Mesodermal cell (in vitro differentiated cells): ENCODE measurements at regions not wholly inside any gene's neighbourhood (a gene's known extent, or its start where the extent isn't known, plus 50 kb on each side); places are given as distances from the start of the nearest gene placed in this dataset.
"Not testable (repeated sequence)": the region's sequence is repeated elsewhere in the genome, so short reads cannot be mapped to it uniquely, and the experiment has no call there.

Experiments used
- H3K27ac ChIP-seq: 2 replicates; pipeline ENCODE4 v1.7.0; 2013; ENCODE audit warnings: mild to moderate bottlenecking, low read depth, low read length, moderate library complexity; ENCODE audit not compliant: severe bottlenecking
- H3K36me3 ChIP-seq: 2 replicates; pipeline ENCODE4 v1.7.1; 2013; ENCODE audit warnings: mild to moderate bottlenecking, low read length, moderate library complexity; ENCODE audit not compliant: control insufficient read depth, insufficient read depth
- H3K4me1 ChIP-seq: one replicate; pipeline ENCODE4 v1.7.1; 2013; ENCODE audit warnings: mild to moderate bottlenecking, low read length; ENCODE audit not compliant: insufficient read depth, control insufficient read depth, poor library complexity, severe bottlenecking
- H3K4me3 ChIP-seq: 2 replicates; pipeline ENCODE4 v1.7.0; 2013; ENCODE audit warnings: low read length, control low read depth, mild to moderate bottlenecking; ENCODE audit not compliant: insufficient read depth, poor library complexity, severe bottlenecking; ENCODE audit errors: extremely low read depth
- H3K9me3 ChIP-seq: 2 replicates; pipeline ENCODE4 v1.7.1; 2013; ENCODE audit warnings: mild to moderate bottlenecking, low read length, moderate library complexity; ENCODE audit not compliant: control insufficient read depth
- WGBS, 2 experiments: methylation state at CpG; one replicate each; pipeline ENCODE4 v1.1.5; 2013; ENCODE audit warnings: missing lambda C conversion rate in 2 of 2; ENCODE audit not compliant: insufficient coverage in 2 of 2; 5-methylcytosine and 5-hydroxymethylcytosine counted together

DNA sequence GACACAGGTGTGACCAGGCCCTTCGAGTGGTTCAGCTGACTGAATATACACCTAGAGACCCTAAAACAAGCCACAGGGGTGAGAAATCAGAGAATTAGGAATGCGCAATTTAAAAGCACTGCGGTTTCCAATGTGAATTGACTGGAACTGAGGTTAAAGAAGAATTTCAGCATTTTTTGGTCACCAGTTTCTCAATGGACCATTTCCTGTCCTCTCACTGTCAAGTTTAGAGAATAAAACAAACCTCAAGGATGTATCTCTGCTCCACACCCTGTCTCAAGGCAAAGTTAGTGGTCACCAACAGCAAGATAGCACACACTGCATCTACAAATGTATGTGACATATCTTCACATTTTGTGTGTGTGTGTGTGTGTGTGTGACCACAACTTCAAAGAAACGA is 143.8 kb upstream of the MAP3K1 start:
- no peak overlapping the region for H3K4me3 ChIP-seq
- WGBS, 2 experiments: 40 to 51% methylated on average over 1 to 3 of the region's 4 CpGs
- H3K4me1 ChIP-seq: peaks cover 13% of the 10 kb centered on the region
- H3K9me3 ChIP-seq: no peaks in the 10 kb centered on the region
- no peak overlapping the region for H3K27ac ChIP-seq
- H3K36me3 ChIP-seq: no peaks in the 10 kb centered on the region

DNA sequence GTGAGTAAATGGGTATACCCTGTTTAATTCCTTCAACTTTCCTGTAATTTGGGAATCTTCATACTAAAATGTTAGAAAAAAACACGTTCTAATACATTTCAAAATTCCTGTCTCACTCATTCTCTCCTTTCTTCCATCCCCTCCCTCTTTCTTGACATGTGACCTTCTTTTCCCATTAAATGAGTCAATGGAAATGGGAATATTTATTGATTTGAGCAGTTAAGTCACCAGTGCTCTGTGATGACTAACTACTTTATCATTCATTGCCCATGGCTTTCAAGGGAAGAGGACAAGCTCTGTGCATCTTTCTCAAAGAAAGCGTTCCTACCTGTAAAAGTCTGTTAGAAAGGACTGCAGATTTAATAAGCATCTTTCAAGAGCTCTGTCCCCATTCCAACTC is 144.4 kb upstream of the MAP3K1 start:
- H3K4me3 ChIP-seq: no peak overlapping the region
- H3K4me1 ChIP-seq: peaks cover 10% of the 10 kb centered on the region
- no peaks in the 10 kb centered on the region for H3K36me3 ChIP-seq
- H3K27ac ChIP-seq: no peak overlapping the region
- no CpG with 5 or more reads among the region's 2 CpGs for WGBS, 2 experiments
- no peaks in the 10 kb centered on the region for H3K9me3 ChIP-seq

DNA sequence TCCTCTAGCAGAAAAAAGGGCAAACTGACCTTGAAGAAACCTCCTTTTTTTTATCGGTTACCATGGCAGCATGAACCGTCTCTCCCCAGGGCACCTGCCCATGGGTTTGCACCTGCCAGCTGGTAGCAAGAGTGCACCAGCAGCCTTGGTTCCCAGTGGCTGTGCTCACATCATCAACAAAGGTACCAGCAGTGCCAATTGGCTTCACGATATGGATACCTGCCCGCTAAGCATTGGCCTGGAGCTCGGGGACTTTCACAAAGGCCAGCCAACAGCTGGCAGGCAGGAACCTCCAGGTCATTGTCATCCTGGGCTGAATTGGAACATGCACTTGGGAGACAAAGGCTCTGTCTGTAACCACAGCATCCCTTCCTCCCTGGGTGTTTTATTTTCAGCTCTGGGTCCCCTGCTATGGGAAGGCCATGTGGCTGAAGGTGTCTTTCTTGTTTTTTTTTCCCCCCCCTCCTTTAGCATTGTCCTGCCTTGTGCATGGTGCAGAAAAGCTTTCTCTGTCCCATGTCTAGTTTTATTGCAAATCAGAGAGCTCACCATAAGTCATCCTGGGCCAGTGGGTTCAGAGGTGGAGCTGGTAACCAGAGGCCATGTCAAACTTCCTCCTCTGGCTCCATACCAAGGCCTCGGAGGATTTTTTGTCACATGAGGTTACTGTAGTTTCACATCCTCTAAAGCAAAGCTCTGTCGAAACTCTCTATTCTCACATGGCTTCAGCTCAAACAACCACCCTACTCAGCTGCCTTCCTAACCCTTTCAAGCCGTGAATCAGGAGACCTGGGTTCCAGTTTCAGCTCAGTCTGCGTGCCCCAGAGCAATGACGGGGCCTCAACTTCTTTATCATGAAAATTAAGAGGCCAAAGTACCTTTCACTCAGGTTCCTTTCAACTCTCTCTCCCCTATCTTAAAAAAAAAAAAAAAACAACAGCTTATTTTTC is 145.5 kb upstream of the MAP3K1 start:
- no peak overlapping the region for H3K4me3 ChIP-seq
- no peaks in the 10 kb centered on the region for H3K36me3 ChIP-seq
- H3K9me3 ChIP-seq: no peaks in the 10 kb centered on the region
- H3K4me1 ChIP-seq: peaks cover 8% of the 10 kb centered on the region
- WGBS, 2 experiments: 63 to 72% methylated on average over 9 to 10 of the region's 10 CpGs
- H3K27ac ChIP-seq: no peak overlapping the region

DNA sequence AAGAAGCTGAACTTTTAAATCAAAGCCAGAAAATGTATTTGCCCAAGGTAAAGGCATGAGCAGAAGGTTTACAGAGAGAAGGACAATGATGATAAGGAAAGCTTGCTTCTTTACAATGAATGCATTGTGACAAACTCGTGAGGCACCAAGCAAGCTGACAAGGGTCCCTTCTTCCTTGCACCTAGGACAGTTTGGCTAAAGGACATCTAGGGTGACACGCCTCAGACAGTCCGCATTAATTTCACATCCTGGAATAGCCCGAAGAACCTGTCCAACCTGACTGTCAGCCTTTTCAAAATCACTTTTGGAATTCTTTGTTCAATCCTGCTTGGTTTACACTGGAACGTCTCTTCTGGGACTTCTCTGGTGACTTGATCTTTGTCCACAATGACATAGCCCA is 146.4 kb upstream of the MAP3K1 start:
- H3K4me1 ChIP-seq: peaks cover 8% of the 10 kb centered on the region
- no peak overlapping the region for H3K27ac ChIP-seq
- WGBS, 2 experiments: 88 to 92% methylated on average over 5 of the region's 5 CpGs
- H3K9me3 ChIP-seq: no peaks in the 10 kb centered on the region
- H3K4me3 ChIP-seq: no peak overlapping the region
- no peaks in the 10 kb centered on the region for H3K36me3 ChIP-seq

DNA sequence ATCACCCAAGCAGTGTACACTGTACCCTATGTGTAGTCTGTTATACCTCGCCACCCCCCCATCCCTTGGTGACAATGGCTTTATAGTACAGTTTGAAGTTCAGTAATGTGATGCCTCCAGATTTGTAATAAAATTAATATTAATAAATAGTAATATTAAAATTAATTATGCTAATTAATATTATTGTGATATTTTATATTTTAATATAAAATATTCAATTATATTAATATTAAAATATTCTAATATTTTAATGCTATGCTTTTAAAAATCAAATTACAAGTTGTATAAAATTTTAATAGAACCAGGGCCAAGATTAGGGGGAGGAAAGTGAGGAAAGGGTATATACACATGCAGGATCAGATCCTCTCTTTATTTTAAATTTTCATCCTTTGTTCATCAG is 147.7 kb upstream of the MAP3K1 start:
- H3K4me3 ChIP-seq: no peak overlapping the region
- no peaks in the 10 kb centered on the region for H3K36me3 ChIP-seq
- no peaks in the 10 kb centered on the region for H3K9me3 ChIP-seq
- peaks cover 10% of the 10 kb centered on the region for H3K4me1 ChIP-seq
- no peak overlapping the region for H3K27ac ChIP-seq
- WGBS, 2 experiments: no CpG with 5 or more reads among the region's 1 CpG

DNA sequence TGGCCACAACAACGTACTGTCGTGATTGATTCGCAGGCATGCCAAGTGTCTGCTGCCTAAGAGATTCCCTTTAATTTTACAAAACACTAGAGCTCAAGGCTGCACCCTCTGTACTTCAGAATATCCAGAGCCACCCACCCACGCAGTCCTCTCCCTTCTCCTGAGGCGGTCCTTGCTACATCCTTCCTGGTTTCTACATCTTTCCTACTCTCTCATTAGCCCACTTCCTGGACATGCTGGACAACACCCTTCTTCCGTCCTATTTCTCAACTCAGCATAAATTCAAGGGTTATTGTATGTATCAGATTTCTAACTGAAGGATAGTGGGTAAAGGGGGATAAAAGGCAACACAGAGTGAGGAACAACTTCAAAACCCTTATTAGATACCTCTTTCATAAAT is 148.4 kb upstream of the MAP3K1 start:
- 94 to 97% methylated on average over 3 to 5 of the region's 6 CpGs for WGBS, 2 experiments
- no peak overlapping the region for H3K4me3 ChIP-seq
- no peaks in the 10 kb centered on the region for H3K9me3 ChIP-seq
- peaks cover 10% of the 10 kb centered on the region for H3K4me1 ChIP-seq
- H3K27ac ChIP-seq: no peak overlapping the region
- H3K36me3 ChIP-seq: no peaks in the 10 kb centered on the region

DNA sequence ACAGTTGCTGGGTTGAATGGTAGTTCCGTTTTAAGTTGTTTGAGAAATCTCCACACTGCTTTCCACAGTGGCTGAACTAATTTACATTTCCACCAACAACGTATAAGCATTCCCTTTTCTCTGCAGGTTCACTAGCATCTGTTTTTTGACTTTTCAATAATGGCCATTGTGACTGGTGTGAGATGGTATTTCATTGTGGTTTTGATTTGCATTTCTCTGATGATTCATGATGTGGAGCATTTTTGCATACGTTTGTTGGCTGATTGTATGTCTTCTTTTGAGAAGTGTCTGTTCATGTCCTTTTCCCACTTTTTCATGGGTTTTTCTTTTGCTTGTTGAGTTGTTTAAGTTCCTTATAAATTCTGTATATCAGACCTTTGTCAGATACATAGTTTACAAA is 150.2 kb upstream of the MAP3K1 start:
- not testable (repeated sequence) for H3K9me3 ChIP-seq, H3K4me3 ChIP-seq, H3K27ac ChIP-seq, H3K36me3 ChIP-seq, H3K4me1 ChIP-seq
- 92% methylated on average over 2 of the region's 3 CpGs; no CpG with 5 or more reads in 1 of the 2 experiments for WGBS, 2 experiments

DNA sequence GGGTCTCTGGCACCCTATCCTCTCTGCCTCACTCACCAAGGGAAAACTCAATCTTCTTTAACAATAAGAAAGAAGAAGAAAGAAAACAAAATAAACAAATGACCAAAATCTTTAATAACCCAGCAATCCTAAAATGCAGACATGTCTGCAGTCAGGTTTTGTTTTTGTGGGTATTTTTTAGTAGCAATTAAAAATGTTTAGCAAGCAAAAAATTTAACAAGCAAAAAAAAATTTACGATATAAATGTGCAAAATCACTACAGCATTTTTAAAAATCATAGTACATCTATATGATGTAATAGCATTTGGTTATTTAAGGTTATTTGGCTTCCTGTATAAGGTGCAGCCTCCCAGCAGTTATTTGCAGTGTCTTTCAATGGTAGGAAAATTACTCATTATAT is 151.3 kb upstream of the MAP3K1 start:
- Histone ChIP-seq H3K9me3 (no peaks in the 10 kb centered on the region), H3K4me1 (peaks cover 2% of the 10 kb centered on the region), H3K27ac (no peak overlapping the region), H3K4me3 (no peak overlapping the region), H3K36me3 (no peaks in the 10 kb centered on the region)
- no CpG with 5 or more reads among the region's 1 CpG for WGBS, 2 experiments

DNA sequence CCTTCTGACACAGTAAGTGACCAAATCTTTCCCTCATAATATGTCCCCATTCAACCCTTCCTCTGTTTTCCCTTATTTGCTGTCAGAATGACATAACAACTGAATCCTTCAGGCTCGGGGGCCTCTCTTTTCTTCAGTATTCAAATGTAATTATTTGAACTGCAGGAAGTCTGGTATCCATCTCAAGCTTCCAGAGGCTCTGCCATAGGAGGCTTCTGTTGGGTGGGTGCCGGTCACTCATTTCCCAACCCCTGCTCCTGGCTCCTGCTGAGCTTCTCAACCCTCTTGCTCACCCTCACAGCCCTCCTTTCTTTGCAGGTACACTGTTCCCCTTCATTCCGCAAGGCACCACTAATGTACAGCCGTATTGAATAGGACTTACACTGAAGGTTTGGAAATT is 151.8 kb upstream of the MAP3K1 start:
- H3K4me3 ChIP-seq: no peak overlapping the region

DNA sequence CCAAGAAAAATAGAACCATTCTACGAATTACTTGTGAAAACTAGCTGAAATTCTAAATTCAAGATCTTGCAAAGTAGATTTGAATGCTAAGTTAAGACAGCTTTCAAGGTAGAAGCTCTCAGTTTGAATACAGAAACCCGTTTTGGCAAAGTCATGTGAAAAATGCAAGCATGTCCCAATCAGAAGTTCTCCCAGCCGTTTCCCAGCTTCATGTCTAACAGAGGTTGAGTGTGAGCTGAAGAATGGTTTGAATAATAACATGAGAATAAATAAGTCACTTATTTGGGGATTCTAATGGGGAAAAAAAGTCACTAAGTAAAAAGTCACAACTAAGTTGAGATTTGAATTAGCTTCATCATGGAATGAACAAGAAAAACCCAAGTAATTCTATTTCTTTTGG is 152.5 kb upstream of the MAP3K1 start:
- Histone ChIP-seq H3K9me3 (no peaks in the 10 kb centered on the region), H3K4me3 (no peak overlapping the region), H3K36me3 (no peaks in the 10 kb centered on the region), H3K27ac (no peak overlapping the region), H3K4me1 (peaks cover 2% of the 10 kb centered on the region)
- 50 to 87% methylated on average over 1 to 3 of the region's 3 CpGs for WGBS, 2 experiments

More for the DNA sequence above, 151.8 kb upstream of the MAP3K1 start:
- 20 to 40% methylated on average over 1 to 2 of the region's 4 CpGs for WGBS, 2 experiments
- Histone ChIP-seq H3K36me3 (no peaks in the 10 kb centered on the region), H3K9me3 (no peaks in the 10 kb centered on the region), H3K4me1 (peaks cover 2% of the 10 kb centered on the region), H3K27ac (no peak overlapping the region)

DNA sequence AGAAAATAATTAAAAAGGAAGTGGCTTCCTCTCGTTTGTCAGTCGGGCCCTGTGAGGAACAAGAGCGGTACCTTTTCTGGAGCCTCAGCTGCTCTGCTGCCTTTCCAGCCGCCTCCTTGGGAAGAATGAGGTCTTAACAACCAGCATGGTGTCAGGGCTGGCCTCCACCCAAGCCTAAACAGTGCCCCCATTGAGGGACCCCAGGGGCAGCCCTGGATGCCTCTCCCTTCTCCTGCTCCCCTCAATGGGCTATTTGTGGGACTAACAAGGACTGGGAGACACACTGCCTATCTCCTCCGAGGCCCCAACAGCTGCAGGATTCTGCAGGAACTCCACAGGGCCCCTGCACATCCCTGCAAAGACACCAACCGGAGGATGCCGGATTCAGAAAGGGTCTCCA is 155.4 kb upstream of the MAP3K1 start:
- Histone ChIP-seq H3K36me3 (no peaks in the 10 kb centered on the region), H3K27ac (no peak overlapping the region), H3K4me3 (no peak overlapping the region), H3K4me1 (peaks cover 2% of the 10 kb centered on the region), H3K9me3 (no peaks in the 10 kb centered on the region)
- WGBS, 2 experiments: 98 to 99% methylated on average over 7 of the region's 7 CpGs
